HG02798 (cell line): ENCODE measurements at regions not wholly inside any gene's neighbourhood (a gene's known extent, or its start where the extent isn't known, plus 50 kb on each side); places are given as distances from the start of the nearest gene placed in this dataset.

Source experiments
- ATAC-seq: cut with Tn5 transposase; IDR thresholded peaks from one replicate; pipeline ENCODE4 v1.9.1; 2021; ENCODE audit warnings: mild to moderate bottlenecking; ENCODE audit not compliant: unreplicated experiment, poor library complexity

- no peak for ATAC-seq
Measured at GRCh38 chr12:92473564-92473963, 229.2 kb upstream of the PLEKHG7 start.

GRCh38 chr12:92472201-92472600 lies 230.6 kb upstream of the PLEKHG7 start:
- no peak for ATAC-seq

GRCh38 chr12:92471551-92471950 lies 231.2 kb upstream of the PLEKHG7 start:
- ATAC-seq, result peak; percentile 55

GRCh38 chr12:92470608-92471021 lies 232.2 kb upstream of the PLEKHG7 start:
- peak; percentile 35 for ATAC-seq

- no peak for ATAC-seq
Measured at GRCh38 chr12:92469837-92470236, 233.0 kb upstream of the PLEKHG7 start.

GRCh38 chr12:92468358-92469020 lies 234.3 kb upstream of the PLEKHG7 start:
- ATAC-seq, result no peak

GRCh38 chr12:92467886-92468285 lies 234.9 kb upstream of the PLEKHG7 start:
- no peak for ATAC-seq

GRCh38 chr12:92466391-92467305 lies 236.1 kb upstream of the PLEKHG7 start:
- peak; percentile 39 for ATAC-seq

GRCh38 chr12:92465786-92466295 lies 236.9 kb upstream of the PLEKHG7 start:
- no peak for ATAC-seq

GRCh38 chr12:92464911-92465310 lies 237.9 kb upstream of the PLEKHG7 start:
- no peak for ATAC-seq

GRCh38 chr12:92463171-92463570 lies 239.6 kb upstream of the PLEKHG7 start:
- ATAC-seq, result no peak

- ATAC-seq, result no peak
Measured at GRCh38 chr12:92462527-92462926, 240.3 kb upstream of the PLEKHG7 start.

- peak; percentile 67 for ATAC-seq
Measured at GRCh38 chr12:92462049-92462448, 240.7 kb upstream of the PLEKHG7 start.

- no peak for ATAC-seq
Measured at GRCh38 chr12:92459850-92460249, 242.9 kb upstream of the PLEKHG7 start.

- no peak for ATAC-seq
Measured at GRCh38 chr12:92458996-92459395, 243.8 kb upstream of the PLEKHG7 start.

- no peak for ATAC-seq
Measured at GRCh38 chr12:92457458-92458180, 245.2 kb upstream of the PLEKHG7 start.

GRCh38 chr12:92452763-92453162 lies 250.0 kb upstream of the PLEKHG7 start:
- no peak for ATAC-seq

GRCh38 chr12:92446083-92446460 lies 256.7 kb upstream of the PLEKHG7 start:
- ATAC-seq, result peak; percentile 10

GRCh38 chr12:92445253-92446082 lies 257.3 kb upstream of the PLEKHG7 start:
- ATAC-seq, result peak; percentile 89

- ATAC-seq, result peak; percentile 42
Measured at GRCh38 chr12:92444763-92445162, 258.0 kb upstream of the PLEKHG7 start.
